ENCODE measurements at regions not wholly inside any gene's neighbourhood (a gene's known extent, or its start where the extent isn't known, plus 50 kb on each side); places are given as distances from the start of the nearest gene placed in this dataset.
"Not testable (repeated sequence)": the region's sequence is repeated elsewhere in the genome, so short reads cannot be mapped to it uniquely, and the experiment has no call there.

DNA sequence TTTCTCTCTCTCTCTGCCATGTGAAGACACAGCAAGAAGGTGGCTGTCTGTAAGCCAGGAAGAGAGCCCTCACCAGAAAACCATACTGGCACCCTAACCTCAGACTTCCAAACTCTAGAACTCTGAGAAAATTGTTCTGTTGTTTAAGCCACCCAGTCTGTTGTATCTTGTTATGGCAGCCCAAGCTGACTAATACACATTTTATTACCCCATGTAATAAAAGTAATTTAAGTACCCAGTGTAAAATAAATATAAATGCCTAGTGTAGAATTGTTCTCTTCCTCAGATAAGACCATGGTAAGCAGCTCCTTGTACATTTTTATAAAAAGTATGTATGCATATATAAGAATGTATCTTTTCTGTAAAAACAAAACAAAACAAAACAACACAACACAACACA is 119.7 kb downstream of the DTL start:
- DNase-seq (ENCODE audit: low read depth), result no peak

DNA sequence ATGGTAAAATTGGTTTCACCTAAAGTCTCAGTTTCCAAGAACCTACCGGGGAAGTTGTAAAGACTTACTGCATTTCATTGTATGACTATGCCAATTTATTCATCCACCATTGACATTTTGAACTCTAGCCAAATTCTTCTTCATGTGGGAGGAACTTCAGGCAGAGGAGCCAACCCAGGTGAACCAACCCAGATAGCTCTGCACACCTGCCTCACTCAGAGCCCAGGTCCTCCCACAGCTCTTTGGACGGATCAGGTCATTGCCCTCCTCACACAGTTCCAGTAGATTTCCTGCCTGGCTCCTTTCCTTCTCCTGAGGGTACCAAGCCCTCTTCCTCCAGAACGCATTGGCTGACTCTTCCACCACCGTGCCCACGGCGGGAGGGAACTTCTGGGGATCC is 121.7 kb downstream of the DTL start:
- DNase-seq (ENCODE audit: low read depth), result no peak

DNA sequence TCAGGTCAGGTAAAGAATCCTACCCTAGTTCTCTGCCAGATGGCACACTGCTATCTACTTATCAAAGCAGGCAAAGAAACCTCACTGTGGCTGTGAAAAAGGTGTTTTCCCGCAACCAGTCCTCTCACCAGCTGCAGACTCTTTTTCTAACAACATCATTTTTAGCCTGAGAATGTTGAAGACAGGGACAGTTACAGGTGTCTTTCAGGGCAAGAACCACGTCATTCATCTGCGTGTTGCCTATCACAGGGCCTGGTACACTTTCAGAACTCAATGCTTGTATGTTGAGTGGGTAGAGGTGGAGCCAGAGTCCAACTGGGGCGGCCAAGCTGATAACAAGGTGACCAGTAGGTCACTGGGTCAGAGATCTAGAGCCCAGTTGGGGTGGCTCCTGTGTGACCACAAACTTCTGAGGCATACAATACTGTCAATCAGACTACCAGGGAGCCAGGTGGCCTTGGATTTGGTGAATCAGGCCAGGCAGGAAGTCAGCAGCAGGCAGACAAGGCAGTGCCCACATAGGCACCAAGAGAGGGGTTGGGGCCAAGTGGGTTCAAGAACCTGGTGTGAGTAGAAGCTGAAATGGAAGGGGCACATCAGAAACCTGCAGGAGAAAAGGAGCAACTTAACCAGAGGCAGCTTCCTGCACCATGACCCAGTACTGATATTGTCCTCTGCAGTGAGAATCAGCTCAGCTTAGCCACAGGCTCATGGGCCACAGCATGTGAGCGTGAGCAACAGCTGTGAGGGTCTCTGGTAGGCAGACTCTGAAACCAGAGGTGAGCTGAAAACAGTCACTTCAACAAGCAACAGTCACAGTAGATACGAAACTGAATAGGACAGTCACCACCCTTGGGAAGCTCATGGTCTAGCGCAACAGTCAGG is 123.6 kb downstream of the DTL start:
- DNase-seq (ENCODE audit: low read depth), result no peak

DNA sequence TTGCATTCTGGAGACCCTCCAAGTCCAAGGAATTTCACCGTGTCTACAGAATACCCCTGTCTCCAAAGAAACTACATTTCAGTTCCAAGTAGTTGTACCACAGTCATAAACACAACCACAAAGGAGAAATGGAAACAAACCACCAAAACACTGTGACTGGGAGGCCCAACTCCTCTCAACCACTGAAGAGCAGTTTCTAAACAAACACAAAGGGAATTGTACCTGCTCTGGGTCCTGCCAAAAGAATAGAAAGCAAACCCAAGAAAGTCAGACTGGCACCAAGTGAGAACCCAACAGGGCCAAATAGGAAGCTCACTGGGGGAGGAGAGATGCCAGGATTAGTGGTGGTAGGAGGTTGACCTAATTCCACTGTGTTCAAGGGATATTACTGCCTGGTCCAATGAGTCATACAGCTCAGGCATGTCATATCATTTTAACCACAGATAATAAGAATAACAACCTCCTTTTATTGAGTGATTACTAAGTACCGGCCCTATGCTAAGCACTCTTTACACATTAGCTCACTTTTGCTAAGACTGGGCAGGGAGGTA is 123.9 kb upstream of the PPP2R5A start:
- DNase-seq (ENCODE audit: low read depth), result peak; percentile 85

DNA sequence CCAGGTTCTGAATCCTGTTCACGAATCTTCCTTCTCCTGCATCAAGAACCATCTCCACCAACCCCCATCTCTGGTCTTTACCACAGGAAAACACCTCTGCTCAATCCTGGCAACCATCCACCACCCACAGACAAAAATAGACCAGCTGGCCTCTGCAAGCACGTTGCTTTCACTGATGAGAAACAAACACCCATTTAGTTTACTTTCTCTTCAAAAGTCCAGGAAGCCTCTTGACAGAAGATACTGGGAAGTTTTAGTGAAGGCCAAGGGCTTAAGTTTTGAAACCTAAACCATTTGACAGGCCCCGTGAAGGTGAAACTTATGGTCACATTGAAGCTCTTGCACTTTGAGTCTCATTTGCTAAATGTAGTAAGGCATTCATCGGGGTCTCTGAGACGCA is 122.6 kb upstream of the PPP2R5A start:
- no peak for DNase-seq (ENCODE audit: low read depth)

DNA sequence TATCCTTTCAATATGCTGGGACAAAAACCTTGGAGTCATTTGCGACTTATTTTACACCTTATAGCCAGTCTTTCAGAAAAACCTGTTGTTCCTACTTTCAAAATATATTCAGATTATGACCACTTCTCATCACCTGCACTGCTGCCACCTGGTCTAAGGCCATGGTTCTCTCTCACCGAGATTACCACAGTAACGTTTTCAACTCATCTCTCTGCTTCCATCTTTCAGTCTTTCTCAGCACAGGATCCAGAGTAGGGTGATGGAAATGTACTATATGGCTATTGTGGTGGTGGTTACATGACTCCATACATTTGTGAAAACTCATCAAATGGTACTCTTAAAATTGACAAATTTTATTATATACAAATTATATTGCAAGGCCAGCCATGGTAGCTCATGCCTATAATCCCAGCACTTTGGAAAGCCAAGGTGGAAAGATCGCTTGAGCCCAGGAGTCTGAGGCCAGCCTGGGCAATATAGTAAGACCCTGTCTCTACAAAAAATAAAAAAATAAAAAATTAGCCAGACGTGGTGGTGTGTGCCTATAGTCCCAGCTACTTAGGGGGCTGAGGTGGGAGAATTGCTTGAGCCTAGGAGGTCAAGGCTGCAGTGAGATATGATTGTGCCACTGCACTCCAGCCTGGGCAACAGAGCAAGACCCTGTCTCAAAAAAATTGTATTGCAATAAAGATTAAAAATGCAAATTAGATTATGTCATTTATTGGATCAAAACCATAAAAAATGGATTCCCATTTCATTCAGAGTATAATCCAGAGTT is 120.9 kb upstream of the PPP2R5A start:
- no peak for DNase-seq (ENCODE audit: low read depth)

DNA sequence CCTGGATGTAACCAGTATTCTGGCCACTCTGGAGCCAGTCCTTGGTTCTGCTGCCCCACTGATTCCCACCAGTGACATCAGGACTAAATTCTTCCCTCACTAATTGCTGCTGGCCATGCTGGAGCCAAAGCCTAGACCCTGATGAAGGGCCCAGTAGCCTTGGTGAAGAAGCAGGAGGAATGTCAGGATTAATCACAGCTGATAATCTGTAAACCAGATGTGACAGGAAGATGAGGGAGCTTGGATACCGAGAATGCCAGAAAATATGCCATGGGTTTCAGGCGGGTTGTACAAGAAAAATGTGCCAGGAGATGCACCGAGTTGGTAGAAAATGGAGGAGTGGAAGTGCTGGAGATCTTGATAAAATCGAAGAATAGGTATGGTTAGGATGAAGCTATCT is 119.0 kb upstream of the PPP2R5A start:
- no peak for DNase-seq (ENCODE audit: low read depth)

DNA sequence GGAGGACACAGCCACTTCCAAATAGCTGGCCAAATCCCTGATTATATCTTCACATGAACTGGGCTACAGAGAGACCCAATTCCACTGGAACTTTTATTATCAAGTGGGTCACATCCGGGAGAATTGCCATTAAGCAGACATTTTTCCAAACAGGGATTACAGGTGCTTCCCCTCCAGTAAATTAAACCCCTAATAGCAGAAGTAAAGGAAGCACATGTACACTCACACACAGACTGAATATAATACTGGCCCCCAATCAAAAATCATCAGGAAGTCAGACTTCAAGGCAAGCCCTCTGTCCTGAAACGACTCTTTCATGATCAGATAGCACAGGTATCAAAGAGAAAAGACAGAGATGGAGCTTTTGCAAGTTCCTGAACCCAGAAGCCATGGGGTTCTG is 118.6 kb upstream of the PPP2R5A start:
- DNase-seq (ENCODE audit: low read depth), result no peak

DNA sequence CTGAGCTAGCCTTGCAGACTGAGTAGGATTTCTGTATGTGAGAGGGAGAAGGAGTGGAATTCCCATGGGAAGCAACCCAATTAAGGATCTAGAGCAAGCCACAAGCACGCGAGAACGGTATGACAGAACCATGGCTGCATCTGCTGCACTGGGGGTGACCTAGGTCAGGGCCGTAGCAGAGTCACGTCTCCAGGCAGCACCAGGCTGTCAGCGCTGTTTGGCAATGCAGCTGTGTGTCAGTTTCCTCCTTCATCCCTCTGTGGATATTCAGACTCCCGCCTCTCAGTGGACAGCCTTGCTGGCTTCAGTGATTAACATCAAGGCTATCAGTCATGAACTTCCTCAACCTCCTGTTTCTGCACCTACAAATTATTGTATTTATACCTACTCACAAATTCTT is 118.1 kb upstream of the PPP2R5A start:
- peak; percentile 61 for DNase-seq (ENCODE audit: low read depth)

DNA sequence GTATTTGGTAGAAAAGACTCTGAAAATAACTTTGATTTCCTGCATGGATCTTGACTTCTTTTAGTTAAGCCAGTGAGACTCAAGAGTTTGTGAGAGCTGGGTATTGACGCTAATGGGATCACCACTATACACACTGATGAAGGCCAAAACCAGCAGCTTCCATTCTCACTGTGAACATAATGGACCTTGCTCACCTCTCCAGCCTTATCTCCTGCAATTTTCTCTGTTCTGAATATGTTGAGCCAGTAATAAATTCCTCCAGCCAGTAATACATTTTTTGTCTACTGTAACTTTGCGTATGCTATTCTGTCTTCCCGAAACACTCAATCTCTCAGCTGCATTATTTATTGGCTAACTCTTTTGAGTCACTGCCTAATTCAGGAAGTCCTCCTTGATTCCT is 111.6 kb upstream of the PPP2R5A start:
- no peak for DNase-seq (ENCODE audit: low read depth)

DNA sequence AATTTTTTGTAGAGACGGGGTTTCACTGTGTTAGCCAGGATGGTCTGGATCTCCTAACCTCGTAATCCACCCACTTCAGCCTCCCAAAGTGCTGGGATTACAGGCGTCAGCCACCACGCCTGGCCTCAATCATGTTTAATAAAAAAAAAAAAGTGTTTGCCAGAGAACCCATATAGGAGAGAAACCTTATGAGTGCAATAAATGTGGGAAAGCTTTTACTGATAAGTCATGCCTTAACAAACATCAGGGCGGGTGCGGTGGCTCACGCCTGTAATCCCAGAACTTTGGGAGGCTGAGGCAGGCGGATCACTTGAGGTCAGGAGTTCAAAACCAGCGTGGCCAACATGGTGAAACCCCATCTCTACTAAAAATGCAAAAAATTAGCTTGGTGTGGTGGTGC is 110.9 kb upstream of the PPP2R5A start:
- not testable (repeated sequence) for DNase-seq (ENCODE audit: low read depth)

DNA sequence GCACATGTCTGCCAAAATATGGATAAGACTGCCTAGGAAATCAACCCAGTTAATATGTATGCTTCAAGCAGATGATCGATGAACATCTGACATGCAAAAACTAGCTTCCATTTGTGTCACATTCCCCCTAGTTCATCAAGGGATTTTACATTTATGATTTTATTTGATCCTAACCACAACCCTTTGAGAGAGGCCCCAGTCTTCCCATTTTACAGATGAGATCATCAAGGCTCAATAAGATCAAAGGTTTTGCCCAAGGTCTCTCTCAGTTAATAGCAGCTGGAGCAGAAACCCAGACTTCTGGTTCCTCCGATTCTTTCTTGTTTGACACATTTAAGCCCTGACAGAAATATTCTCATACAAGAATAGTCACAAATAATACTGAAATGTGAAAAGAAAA is 107.7 kb upstream of the PPP2R5A start:
- no peak for DNase-seq (ENCODE audit: low read depth)

DNA sequence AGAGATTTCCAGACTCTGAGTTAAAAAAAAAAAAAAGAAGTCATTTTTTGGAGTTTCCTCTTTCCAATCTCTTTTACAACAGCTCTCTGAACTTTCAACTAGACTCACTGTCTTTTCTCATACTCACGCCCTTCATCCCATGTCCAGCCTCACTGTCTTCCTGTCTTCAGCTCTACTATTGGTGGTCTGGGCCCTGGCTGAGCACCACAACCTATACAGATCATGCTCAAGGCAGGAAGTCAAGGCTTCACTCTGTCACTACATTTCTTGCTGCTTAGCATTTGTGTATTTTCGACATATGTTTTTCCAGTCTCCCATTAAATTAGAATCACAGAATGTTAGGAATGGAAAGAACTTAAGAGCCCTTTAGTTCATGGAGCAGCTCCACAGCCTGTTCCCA is 106.4 kb upstream of the PPP2R5A start:
- no peak for DNase-seq (ENCODE audit: low read depth)

DNA sequence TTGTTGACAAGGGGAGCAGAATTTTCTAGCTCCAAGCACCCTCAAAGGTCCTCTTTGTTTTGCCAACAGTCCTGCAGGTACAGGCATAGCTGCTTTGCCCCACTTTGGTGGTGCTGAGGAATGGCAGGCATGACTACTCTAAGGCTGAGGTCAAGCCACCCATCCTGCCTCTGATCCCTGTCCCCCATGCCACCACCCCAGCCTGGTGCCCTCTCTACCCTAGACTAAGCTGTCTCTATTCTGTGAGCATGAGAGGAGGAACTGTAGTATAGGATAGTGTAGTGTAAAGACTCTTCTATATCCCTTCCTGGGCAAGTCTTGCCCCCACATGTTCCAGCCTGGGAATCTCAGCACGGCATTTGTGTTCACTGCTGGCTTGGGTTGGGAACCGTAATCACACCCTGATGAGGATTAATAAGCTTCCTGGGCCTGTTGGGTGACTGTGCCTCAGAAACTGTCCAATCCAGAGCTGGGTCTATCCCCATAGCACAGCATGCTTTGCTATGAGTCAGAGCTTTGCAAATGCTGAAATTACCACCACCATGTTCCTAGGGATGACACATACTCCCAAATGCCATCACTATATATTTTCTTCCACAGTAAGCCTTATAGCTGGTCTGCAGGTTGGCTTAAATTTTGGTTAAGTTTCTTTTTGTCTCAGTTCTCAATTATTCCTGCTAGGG is 105.7 kb upstream of the PPP2R5A start:
- peak; percentile 97 for DNase-seq (ENCODE audit: low read depth)

DNA sequence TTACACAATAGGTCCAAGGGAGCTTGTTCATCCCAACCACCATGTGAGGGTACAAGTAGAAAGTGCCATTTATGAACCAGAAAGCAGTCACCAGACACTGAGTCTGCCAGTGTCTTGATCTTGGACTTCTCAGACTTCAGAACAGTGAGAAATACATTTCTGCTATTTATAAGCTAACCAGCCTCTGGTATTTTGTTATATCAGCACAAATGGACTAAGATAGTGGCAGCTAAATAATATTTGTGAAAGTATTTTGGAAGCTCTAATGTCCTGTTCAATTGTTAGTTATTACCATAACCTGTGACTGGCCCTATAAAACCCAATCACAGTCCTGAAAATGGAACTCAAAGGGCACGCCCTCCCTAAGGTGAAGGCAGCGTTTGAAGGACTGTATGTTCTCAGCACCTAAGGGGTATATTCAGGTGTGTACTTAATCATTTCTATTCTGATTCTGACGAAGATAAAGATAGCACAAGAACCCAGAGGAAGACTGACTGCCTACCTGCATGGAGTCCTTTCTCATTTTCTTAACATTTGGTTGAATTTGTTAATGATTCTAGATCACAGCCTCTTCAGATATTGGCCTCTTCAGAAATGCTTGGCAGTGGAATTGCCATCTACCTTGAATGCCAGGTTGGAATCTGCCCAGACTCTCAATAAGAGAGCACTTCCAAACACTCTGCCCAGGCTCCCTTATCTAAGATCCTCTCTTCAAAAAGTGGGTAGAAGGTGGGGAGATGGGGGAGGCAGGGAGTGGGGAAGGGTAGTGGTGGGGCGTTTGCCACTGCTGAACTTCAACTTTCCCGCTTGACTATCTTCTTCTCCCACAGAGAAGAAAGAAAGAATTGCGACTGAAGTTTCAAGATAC is 104.0 kb upstream of the PPP2R5A start:
- no peak for DNase-seq (ENCODE audit: low read depth)

DNA sequence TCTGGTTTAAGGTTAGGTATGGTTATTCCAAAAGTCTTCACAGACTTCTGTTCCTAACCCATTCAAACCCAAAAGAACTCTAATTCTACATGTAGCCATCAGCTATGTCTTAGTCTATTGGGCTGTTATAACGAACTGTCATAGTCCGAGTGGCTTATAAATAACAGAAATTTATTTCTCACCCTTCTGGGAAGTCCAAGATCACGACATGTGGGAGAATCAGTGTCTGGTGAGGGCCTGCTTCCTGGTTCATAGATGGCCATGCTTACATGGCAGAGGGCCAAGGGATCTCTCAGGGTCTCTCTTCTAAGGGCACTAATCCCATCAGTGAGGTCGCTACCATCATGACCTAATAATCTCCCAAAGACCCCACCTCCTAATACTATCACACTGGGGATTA is 103.0 kb upstream of the PPP2R5A start:
- DNase-seq (ENCODE audit: low read depth), result no peak

DNA sequence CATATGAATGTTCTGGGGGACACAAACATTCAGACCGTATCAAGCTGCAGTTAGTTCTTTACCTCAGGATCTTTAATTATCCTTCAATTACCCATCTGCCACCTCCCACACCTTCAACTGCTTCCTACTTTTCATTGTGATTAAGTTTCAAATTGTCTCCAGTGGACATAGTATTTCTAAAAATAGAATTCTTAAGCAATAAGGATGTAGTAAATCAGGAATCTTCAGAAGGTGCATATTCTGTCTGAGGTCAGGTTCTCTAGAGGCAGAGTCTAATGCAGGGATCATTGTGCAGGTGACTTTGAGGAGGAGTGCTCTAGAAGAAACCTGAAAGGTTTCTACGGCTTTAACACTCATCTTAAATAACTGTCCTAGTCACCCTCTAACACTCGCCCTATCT is 102.6 kb upstream of the PPP2R5A start:
- DNase-seq (ENCODE audit: low read depth), result no peak

DNA sequence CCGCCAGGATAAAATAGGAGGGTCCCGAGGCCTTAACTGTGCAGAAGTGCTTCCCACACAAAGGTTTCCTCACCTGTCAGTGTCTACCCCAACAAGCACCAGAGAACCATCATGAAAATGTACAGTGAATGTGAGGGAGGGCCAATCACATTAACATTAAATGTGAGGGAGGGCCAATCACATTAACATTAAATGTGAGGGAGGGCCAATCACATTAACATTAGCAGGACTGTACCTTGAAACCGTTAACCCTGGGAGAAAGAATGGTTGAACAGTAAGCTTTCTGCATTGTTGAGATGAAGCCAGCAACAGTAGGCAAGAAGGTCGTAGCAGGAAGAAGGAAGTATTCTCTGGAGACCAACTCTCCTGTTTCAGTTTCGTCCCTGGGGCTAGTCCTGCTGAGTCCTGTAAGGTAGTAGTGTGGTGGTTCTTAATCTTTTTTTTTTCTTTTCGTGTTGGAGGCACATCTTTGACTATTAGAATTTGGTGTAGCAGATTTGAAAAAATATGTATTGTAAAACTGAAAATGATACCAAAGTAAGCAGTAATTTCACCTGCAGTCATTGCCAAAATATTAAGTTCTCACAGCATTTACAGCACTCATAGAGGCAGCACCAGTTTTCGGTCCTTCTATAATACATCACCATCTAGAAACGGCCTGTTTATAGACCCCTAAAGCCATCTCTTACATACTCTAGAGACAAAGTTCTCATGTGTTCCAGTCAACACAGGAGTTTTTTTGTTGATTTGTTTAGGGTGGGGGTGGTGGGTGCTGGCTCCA is 98.6 kb upstream of the PPP2R5A start:
- DNase-seq (ENCODE audit: low read depth), result no peak

DNA sequence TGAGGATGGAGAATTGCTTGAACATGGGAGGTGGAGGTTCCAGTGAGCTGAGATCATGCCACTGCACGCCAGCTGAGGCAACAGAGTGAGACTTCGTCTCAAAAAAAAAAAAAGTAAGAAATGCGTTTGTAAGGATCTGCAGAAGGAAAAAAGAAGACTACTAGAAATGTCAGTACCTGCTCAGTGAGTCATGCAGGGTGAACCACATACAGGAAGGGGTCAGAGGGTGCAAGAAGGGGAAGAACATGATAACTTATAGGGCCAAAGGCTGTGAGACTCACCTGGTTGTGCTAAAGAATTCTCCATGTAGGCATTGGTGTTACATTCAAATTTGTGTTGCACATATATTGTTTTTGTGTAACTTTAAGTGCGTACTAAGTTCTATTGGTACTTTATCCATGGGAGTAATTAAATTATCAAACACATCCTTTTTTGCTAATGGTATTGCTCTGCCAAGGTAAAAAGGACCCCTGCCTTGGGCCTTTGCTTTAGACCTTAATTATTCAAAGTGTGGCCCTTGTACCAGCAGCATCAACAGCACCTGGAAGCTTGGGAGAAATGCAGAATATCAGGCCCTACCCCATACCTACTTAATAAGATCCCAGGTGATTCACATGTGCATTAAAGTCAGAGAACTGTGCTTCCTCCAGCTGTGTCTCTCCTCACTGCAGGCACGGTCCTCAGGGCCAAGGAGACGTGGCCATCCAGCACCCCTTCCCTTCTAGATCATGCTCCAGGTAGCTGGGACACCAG is 96.4 kb upstream of the PPP2R5A start:
- DNase-seq (ENCODE audit: low read depth), result no peak

DNA sequence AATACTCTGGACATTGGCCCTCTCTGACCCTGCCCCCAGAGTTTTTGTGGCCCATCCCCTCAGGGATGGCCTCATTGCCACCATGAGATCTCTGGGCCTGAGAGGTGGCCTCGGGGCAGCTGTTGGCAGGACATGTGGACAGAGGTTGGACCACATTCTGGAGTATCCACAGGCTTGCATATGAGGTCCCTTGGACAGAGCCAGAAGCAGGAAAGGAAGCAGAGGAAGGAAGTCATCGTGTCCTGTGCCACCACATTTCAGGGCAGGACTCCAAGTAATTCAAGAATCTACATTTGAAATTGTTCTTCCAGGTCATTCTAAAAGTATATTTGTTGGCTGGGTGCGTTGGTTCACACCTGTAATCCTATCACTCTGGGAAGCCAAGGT is 95.9 kb upstream of the PPP2R5A start:
- no peak for DNase-seq (ENCODE audit: low read depth)
